Hematopoietic multipotent progenitor cell treated with erythropoietin and hydrocortisone succinate and interleukin-3 and kit ligand, for 4 days (in vitro differentiated cells): ENCODE measurements at regions not wholly inside any gene's neighbourhood (a gene's known extent, or its start where the extent isn't known, plus 50 kb on each side); places are given as distances from the start of the nearest gene placed in this dataset.
A peak's percentile ranks its signal among the peaks of the same experiment; 100 is the strongest.

Experiments
- DNase-seq: peaks from one replicate; pipeline ENCODE4 v3.0.0-alpha.2; 2015

- no peak for DNase-seq
Measured at GRCh38 chr20:57838670-57839151, 128.9 kb upstream of the PMEPA1 start.

DNA sequence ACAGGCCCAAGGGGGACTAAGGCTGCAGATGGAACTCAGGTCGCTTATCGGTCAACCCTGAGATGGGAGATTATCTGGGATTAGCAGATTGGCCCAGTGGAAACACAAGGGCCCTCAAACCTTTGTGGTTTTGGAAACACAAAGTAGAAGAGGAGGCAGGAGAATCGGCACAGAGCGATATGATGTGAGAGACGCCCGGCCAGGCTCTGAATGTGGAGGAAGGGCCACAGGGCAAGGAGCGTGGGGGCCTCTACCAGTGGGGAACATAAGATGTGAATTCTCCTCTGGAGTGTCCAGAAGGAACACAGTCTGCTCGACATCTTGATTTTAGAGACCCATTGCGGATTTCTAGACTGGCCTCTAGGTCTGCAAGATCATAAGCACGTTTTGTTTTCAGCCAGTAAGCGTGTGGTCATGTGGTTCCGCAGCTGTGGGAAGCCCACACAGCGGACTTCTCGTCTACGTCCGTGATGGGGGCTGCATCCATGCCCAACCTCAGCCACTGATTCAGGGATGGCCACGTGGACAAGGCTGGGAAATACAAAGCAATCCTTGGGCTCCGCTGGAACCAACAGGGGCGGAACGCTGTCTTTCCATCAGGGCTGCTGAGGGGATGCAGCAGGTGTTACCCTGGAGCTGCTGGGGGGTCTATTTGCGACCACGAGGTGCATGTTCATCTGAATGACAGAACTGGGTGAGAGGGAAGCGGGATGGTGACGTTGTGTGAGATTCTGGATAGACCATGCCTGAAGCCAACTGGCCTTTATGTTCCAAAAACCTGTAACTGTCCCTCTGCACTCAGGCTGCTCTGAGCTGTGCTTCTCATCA is 127.6 kb upstream of the PMEPA1 start:
- DNase-seq: no peak

- DNase-seq: no peak
Measured at GRCh38 chr20:57835588-57836455, 126.0 kb upstream of the PMEPA1 start.

GRCh38 chr20:57835074-57835452 is 125.2 kb upstream of the PMEPA1 start:
- DNase-seq: no peak

- no peak for DNase-seq
Measured at GRCh38 chr20:57834306-57835073, 124.7 kb upstream of the PMEPA1 start.

GRCh38 chr20:57831993-57832585 is 122.3 kb upstream of the PMEPA1 start:
- no peak for DNase-seq

DNA sequence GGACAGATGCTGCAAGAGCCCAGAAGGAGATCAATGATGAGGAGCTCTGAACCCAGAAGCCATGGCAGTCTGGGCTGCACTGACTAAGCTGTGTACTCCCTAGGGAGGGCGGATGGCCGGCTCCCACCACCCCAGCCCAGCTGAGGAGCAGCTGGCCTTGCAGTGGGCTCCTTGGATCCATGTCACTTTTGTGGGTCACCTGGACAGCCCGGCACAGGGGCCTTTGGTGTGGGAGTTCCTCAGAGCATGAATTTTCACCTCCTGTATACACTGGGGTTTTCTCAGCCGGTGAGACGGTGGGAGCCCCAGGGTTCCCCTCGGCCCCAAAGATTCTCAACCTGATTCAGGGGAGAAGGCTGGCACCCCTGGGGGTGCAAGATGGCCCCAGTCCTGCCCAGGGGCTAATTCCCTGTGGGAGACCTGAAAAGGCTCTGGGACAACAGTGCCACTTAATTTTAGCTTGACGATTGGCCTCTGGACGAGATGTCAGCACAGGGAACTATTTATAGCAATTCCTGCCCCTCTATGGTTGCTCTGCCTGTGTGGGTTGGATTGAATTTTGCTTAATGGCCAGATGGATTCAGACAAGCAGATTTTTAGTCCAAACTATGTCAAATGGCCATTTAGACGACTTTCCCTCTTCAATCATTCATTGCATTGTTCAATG is 121.6 kb upstream of the PMEPA1 start:
- no peak for DNase-seq

GRCh38 chr20:57830515-57830895 is 120.7 kb upstream of the PMEPA1 start:
- DNase-seq: no peak

- DNase-seq: no peak
Measured at GRCh38 chr20:57829805-57830514, 120.1 kb upstream of the PMEPA1 start.

DNA sequence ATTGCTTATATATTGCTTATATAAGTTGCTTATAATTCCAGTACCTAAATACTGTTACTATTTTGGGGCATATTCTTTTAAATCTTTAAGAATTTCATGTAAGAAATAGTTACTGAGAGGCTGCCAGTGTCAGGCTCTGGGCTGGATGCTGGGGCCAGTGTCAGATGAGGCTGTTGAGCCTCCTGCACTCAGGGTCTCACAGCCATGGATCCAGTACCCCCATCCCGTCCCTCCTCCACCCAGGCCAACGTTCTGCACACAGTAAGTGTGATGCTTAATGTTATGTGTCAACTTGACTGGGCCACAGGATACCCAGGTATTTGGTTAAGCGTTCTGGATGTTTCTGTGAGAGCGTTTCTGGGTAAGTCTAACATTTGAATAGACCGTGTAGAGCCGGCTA is 119.5 kb upstream of the PMEPA1 start:
- no peak for DNase-seq

- DNase-seq: no peak
Measured at GRCh38 chr20:57828696-57829095, 118.9 kb upstream of the PMEPA1 start.

DNA sequence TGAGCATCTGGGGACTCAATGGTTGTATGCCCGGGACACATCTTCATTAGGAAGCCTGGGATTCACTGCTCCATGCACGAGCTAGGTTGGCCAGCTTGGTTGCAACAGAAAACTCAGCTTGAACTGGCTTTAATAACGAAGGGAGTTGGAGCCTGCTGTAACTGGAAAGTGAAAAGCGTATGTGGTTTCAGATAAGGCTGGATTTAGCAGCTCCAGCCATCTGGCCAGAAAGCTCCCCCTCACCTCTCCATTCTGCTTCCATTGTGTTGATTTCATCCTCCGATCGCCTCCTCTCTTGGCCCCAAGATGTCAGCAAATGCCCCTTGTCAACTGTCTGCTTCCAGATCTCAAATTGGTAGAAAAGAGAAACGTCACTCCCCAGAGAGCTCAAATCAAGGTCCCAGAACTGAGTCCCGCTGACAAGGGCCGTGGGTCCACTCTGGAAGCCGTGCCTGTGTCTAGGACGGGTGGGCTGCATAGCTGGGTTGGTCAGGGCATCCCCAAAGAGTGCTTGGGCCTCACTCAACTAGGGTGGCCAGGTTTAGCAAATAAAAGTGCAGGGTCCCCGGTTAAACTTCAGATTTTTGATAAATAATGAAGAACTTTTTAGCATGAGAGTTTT is 117.0 kb upstream of the PMEPA1 start:
- DNase-seq: peak; percentile 10

DNA sequence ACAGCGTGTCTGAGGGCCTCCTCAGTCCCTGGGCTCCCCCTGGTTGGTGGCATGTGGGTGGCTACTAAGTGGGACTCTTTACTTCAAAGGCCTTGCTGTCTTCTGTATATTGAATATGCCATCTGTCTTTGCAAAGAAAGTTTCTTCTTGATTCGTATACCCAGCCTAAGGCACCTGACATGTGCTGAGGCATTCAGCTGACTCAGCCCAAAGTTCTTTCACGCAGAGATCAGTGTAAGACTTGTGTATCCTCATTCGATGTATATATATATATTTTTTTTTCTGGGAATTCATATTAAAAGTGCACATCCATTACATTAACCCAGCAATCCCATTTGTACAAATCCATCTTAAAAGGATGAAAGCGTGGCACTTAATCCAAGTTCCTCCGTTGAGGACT is 115.1 kb upstream of the PMEPA1 start:
- no peak for DNase-seq

DNA sequence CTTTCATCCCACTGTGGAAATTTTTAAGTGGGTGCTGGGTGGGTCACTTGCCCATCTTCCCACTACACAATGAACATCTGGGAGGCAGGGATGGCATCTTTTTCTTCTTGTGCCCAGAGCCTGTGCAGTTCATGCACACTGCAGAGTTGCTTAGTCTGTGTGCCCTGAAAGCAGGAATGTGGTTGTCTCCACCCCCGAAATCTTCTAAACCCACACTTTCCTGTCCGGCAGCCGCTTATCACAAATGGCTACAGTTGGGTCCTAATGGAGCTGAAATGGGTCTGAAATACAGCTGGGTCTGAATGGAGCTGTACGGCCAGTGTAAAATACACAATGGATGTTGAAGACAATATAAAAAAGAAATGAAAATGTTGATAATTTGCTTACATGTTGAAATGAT is 112.1 kb upstream of the PMEPA1 start:
- peak; percentile 58 for DNase-seq

DNA sequence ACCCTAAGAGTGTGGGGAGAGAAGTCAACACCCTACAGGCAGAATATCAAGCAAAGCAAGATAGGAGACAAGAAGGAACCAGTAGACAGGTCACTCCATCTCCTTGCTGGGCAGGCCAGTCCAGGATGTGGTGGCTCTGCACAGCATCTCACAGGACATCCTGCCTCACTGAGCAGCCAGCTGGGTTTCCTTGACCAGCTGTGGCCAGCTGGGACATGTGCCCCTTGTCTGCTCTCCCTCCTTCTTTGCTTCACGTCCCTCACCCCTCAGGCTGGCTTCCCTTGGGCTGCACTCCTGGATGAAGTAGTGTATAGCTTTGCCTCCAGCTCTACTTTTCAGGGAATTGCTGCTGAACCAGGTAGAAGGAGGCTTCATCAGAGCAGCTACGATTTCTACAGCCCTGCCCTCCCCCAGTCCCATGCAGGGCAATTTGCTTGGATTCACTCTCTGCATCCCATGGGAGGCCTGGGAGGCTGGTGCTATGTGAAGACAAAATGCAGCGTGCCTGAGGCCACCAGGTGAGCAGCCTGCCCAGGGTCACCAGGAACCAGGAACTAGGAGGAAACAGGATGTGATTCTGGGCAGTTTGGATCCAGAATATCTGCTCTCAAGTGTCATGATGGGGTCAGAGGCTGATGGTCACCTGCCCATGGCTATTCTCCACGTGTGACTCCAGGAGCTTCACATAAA is 110.0 kb upstream of the PMEPA1 start:
- no peak for DNase-seq

GRCh38 chr20:57819291-57819690 is 109.5 kb upstream of the PMEPA1 start:
- DNase-seq: no peak

DNA sequence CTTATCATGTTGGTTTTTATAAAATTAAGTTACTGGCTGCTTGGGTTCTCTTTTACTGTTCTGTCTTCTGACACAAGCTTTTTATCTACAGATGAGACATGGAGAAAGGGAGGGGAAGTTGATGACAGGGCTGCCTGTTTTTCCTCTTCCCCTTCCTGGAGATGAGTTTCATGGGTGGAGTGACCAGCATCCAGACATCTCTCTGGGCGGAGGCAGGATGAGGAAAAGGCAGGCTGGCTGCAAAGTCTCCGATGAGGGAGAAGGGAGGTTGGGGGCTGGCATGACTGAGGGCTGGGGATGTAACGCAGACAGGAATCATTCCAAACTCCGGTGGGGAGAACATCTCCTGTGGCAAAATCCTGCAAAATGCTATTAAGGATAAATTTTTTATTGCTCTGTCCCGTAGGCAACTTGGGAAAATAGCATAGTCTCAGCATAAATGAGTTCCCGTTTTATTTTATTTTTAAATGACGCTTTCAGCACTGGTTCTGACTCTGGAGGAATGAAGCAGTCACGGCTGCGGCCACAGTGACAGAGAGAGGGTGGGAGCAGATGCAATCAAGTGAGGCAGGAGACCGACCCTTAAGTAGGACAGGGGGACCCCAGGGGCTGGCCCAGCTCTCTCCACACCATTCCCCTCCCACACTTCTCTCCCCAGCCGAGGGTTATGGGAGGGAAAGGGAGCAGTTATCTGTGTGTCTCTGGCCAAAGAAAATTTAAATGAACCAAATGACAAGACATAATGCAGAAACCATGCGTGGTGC is 108.8 kb upstream of the PMEPA1 start:
- no peak for DNase-seq

DNA sequence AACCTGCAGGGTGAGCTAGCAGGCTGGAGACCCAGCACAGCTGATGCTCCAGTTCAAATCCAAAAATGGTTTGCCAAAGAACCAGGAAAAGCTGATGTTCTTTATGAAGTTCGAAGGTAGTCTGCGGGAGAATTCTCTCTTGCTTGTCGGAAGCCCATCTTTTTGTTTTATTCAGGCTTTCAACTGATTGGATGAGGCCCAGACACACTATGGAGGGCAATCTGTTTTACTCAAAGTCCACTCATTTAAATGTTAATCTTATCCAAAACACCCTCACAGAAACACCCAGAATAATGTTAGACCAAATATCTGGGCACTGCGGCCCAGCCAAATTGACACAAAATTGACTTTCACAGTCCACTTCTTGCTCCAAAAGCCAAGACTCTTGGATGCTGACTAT is 105.6 kb upstream of the PMEPA1 start:
- no peak for DNase-seq

DNA sequence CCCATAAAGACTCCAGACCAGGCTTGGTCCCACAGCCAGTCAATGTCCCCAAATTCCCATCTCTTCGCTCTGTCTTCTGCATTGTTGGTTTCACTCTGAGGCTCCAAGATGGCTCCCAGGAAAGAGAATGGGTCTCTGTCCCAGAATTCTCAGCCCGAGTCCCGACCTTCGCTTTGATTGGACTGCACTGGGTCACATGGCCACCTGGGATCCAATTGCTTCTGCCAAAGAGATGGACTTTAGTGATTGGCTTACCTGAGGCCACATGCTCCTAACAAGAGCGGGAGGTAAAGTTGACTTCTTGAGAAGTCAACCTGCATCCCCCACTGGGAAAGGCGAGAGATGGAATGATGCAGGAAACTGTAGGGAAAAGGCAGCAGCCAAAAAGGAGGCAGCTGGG is 104.7 kb upstream of the PMEPA1 start:
- DNase-seq: no peak
